GM10248 (cell line): ENCODE measurements at regions not wholly inside any gene's neighbourhood (a gene's known extent, or its start where the extent isn't known, plus 50 kb on each side); places are given as distances from the start of the nearest gene placed in this dataset.

Source experiments
- CTCF ChIA-PET: fragments of 300-600 bp; sonication (Branson Sonifier 250); formaldehyde crosslinking; extraction: SDS; loops from one replicate; lab custom pipeline; 2021; ENCODE audit warnings: antibody characterized with exemption; lab: Yijun Ruan, JAX
- POLR2A ChIA-PET: fragments of 350-650 bp; sonication (Branson Sonifier 250); formaldehyde crosslinking; extraction: SDS; loops from one replicate; lab custom pipeline; 2020; ENCODE audit warnings: antibody characterized with exemption; lab: Yijun Ruan, JAX
- DNase-seq: peaks from one replicate; pipeline ENCODE4 v3.0.0; 2012; ENCODE audit errors: extremely low spot score
- TF ChIP-seq, protein P1 (sequence below): IDR thresholded peaks from 2 replicates; pipeline ENCODE4 v1.5.1; 2012; ENCODE audit warnings: mild to moderate bottlenecking, low read depth; ENCODE audit errors: extremely low read depth, missing control alignments, control extremely low read depth

DNA sequence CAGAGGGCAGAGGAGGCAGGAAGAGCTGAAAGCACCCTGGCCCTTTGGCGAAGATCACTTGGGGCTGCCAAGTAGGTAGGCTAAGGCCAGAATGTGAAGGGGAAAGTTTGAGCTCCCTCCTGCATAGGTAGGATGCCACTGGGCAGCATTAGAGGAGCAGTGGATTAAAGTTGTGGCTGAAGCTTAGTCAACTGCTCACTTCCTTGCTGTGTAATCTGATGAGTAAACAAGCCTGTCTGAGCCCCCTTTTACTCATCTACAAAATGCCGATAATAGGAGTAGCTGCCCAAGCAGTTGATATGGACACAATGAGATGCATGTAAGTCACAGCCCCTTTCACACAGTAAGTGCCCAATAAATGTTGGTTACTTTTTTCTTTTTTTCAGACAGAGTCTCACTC is 216.4 kb downstream of the MN1 start:
- ChIA-PET POLR2A (no interaction called here), CTCF (interaction anchor here (1.2 kb wide), 1 partner anchor 10 kb away, joined by 4 read pairs; no protein-coding TSS in a partner anchor)
- DNase-seq: no peak
- TF ChIP-seq, protein P1, sequence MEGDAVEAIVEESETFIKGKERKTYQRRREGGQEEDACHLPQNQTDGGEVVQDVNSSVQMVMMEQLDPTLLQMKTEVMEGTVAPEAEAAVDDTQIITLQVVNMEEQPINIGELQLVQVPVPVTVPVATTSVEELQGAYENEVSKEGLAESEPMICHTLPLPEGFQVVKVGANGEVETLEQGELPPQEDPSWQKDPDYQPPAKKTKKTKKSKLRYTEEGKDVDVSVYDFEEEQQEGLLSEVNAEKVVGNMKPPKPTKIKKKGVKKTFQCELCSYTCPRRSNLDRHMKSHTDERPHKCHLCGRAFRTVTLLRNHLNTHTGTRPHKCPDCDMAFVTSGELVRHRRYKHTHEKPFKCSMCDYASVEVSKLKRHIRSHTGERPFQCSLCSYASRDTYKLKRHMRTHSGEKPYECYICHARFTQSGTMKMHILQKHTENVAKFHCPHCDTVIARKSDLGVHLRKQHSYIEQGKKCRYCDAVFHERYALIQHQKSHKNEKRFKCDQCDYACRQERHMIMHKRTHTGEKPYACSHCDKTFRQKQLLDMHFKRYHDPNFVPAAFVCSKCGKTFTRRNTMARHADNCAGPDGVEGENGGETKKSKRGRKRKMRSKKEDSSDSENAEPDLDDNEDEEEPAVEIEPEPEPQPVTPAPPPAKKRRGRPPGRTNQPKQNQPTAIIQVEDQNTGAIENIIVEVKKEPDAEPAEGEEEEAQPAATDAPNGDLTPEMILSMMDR: no peak

DNA sequence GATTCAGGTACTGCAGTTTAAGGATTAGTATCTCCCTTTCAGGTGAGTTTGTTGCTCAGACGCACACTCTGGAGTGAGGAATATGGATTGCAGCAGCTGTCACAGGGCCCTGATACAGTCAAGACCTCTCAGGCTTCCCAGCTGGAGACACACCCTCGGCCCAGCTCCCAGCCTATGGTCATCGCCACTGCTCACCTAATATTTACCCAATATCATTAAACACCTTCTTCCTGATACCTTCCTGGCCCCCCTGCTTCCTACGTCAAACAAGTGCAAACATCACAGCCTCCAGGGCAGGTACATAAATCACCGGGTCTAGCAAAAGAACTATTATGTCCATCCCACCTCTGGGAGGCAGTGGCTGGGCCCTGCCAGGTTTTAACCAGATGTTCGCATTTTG is 213.3 kb downstream of the MN1 start:
- TF ChIP-seq, protein P1: no peak
- POLR2A ChIA-PET: no interaction called here
- CTCF ChIA-PET: no interaction called here
- no peak for DNase-seq

DNA sequence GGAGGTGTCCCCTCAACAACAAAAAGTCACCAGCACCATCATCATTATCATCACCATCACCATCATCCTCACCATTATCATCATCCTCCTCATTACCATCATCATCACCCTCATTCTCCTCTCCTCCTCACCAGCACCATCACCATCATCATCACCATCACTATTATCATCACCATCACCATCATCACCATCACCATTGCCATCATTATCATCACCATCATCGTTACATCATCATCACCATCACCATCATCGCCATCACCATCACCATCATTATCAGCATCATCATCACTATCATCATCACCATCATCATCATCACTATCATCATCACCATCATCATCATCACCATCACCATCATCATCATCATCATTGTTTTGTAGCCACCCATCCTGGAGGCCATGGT is 212.6 kb downstream of the MN1 start:
- DNase-seq: no peak
- TF ChIP-seq, protein P1: no peak
- POLR2A ChIA-PET: no interaction called here
- CTCF ChIA-PET: no interaction called here

DNA sequence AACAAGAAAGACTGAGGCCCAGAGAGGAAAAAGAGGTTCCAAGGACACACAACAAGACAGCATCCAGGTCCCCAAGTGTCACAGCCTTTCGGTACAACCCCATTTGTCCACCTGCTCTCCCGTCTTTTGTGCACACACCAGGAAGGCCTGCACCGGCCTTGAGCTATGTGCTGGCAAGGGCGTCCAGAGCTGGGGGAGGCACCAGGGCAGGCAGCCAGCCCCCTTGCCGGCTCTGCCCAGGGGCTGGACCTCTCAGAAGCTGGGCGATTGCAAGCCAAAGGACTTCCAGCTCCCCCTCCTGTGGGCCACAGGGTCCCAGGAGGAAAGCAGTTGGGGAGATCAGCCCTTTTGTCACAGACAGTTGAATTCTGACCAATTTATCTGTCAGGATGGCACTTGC is 210.5 kb downstream of the MN1 start:
- CTCF ChIA-PET: no interaction called here
- POLR2A ChIA-PET: no interaction called here
- DNase-seq: no peak
- TF ChIP-seq, protein P1: no peak

DNA sequence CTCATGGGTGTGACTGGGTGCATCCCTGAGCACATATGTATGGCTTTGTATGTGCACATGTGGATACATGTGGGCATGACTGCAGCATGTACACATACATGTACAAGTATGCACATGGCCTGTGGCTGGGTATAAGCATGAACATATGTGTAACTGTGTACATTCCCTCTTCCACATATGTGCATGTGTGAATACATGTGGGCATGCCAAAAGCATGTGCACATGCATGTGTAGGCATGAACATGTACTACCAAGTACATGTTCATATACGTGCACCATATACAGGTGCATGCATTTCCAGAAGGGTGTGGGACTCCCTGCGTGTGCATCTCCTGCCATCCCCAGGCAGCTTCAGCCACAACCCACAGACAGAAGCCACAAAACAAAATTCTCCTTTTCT is 208.2 kb downstream of the MN1 start:
- POLR2A ChIA-PET: no interaction called here
- DNase-seq: no peak
- TF ChIP-seq, protein P1: no peak
- CTCF ChIA-PET: no interaction called here

DNA sequence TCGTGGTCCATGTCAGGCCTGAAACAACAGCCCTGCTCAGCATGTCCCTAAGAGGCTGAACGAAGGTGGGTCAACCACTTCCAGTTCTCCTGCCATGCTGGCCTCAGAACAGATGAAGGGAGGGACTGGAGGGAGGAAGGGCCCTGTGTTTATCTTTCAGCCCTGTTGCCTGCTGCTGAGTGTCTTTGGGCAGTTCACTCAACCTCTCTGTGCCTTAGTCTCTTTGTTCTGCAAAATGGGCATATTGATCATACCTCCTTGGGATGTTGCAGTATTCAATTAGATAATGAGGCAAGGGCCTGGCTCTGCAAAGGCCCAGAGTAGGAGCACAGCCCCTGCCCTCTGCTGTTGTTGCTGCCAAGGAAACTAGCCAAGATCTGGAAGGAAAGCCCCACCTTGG is 207.5 kb downstream of the MN1 start:
- CTCF ChIA-PET: no interaction called here
- TF ChIP-seq, protein P1: no peak
- POLR2A ChIA-PET: no interaction called here
- DNase-seq: no peak
